A549 (cell line): ENCODE measurements at regions not wholly inside any gene's neighbourhood (a gene's known extent, or its start where the extent isn't known, plus 50 kb on each side); places are given as distances from the start of the nearest gene placed in this dataset.

ENCODE experiments used
- ATAC-seq, 2 experiments: fragments of 200-7000 bp in 1 of 2; fragments of >200 bp in 1 of 2; cut with Nextera tagmentation in 1 of 2; cut with Tn5 transposase in 1 of 2; 3 replicates each; pipeline versions ENCODE4 v1.8.0 to v1.9.1; 2018 to 2020; ENCODE audit warnings: mild to moderate bottlenecking in 1 of 2, moderate library complexity in 1 of 2
- CTCF ChIA-PET: fragments of 300-600 bp; sonication (Branson Sonifier 250); formaldehyde crosslinking; extraction: SDS; loops from one replicate; lab custom pipeline; 2021; ENCODE audit warnings: antibody characterized with exemption, inconsistent platforms; lab: Yijun Ruan, JAX
- POLR2A ChIA-PET: fragments of 350-600 bp; formaldehyde crosslinking; extraction: SDS; loops from one replicate; lab custom pipeline; 2021; ENCODE audit warnings: antibody characterized with exemption, inconsistent platforms; lab: Yijun Ruan, JAX
- DNase-seq, 2 experiments: peaks; one replicate each; pipeline versions ENCODE4 v3.0.0 to v3.0.0-alpha.2; 2011 to 2016; ENCODE audit warnings: low read depth in 1 of 2, low spot score in 1 of 2
- FAIRE-seq: peaks from 2 replicates; lab custom pipeline; 2011; peaks lifted over from hg19 to GRCh38; lab: Jason Lieb, UNC
- H3K27ac ChIP-seq, 2 experiments: fragments of >200 bp; sonication (Bioruptor Twin); formaldehyde crosslinking; 3 replicates each; pipeline ENCODE4 v1.5.1; 2016 to 2017
- H3K4me1 ChIP-seq: fragments of >200 bp; sonication (Bioruptor Twin); formaldehyde crosslinking; 3 replicates; pipeline ENCODE4 v1.6.1; 2016
- H3K4me2 ChIP-seq: fragments of >200 bp; sonication (Bioruptor Twin); formaldehyde crosslinking; 3 replicates; pipeline ENCODE4 v1.6.1; 2016
- H3K4me3 ChIP-seq: fragments of >200 bp; sonication (Bioruptor Twin); formaldehyde crosslinking; 3 replicates; pipeline ENCODE4 v1.5.1; 2016
- H3K9me3 ChIP-seq: fragments of >200 bp; sonication (Bioruptor Twin); formaldehyde crosslinking; 3 replicates; pipeline ENCODE4 v1.6.1; 2016
- CBX2 ChIP-seq: fragments of 200-600 bp; sonication (generic); IDR thresholded peaks from 2 replicates; pipeline ENCODE4 v1.6.1; 2016; ENCODE audit warnings: low read depth, mild to moderate bottlenecking, borderline replicate concordance
- EHF ChIP-seq: fragments of 250-450 bp; sonication (Bioruptor Pico); IDR thresholded peaks from 2 replicates; pipeline ENCODE4 v1.5.0; 2020; ENCODE audit warnings: mild to moderate bottlenecking
- EHMT2 ChIP-seq: fragments of 200-600 bp; sonication (generic); IDR thresholded peaks from 2 replicates; pipeline ENCODE4 v1.6.1; 2016; ENCODE audit warnings: antibody characterized with exemption, low read depth, mild to moderate bottlenecking, moderate library complexity
- EP300 ChIP-seq, 2 experiments: fragments of >200 bp; sonication (Bioruptor Twin); formaldehyde crosslinking; IDR thresholded peaks; 2 replicates in 1 of 2; 3 replicates in 1 of 2; pipeline ENCODE4 v1.6.1; 2016 to 2017
- FOSL2 ChIP-seq, 2 experiments: fragments of 450-650 bp in 1 of 2; fragments of >200 bp in 1 of 2; sonication (Bioruptor Twin) in 1 of 2; formaldehyde crosslinking; IDR thresholded peaks; 2 replicates each; pipeline versions ENCODE4 v1.5.0 to v1.6.1; 2016 to 2020; ENCODE audit warnings: mild to moderate bottlenecking in 1 of 2, moderate library complexity in 1 of 2
- HEYL ChIP-seq: fragments of 250-450 bp; sonication (Bioruptor Pico); IDR thresholded peaks from 2 replicates; pipeline ENCODE4 v1.8.0; 2021; ENCODE audit warnings: mild to moderate bottlenecking, moderate library complexity
- HOXA7 ChIP-seq: fragments of 250-450 bp; sonication (Bioruptor Pico); IDR thresholded peaks from 2 replicates; pipeline ENCODE4 v1.5.0; 2020; ENCODE audit warnings: mild to moderate bottlenecking, moderate library complexity
- HOXB5 ChIP-seq: fragments of 250-450 bp; sonication (Bioruptor Pico); IDR thresholded peaks from 2 replicates; pipeline ENCODE4 v1.5.0; 2020; ENCODE audit warnings: mild to moderate bottlenecking, moderate library complexity
- NR3C1 ChIP-seq: fragments of >200 bp; sonication (Bioruptor Twin); formaldehyde crosslinking; IDR thresholded peaks from 3 replicates; pipeline ENCODE4 v1.6.1; 2017
- RAD21 ChIP-seq, 2 experiments: fragments of >200 bp in 1 of 2; sonication (Bioruptor Twin) in 1 of 2; formaldehyde crosslinking in 1 of 2; IDR thresholded peaks in 1 of 2; conservative IDR thresholded peaks in 1 of 2; 2 replicates in 1 of 2; 3 replicates in 1 of 2; pipeline ENCODE4 v1.6.1; 2012 to 2018; ENCODE audit warnings: inconsistent platforms in 1 of 2
- SMC3 ChIP-seq: fragments of >200 bp; sonication (Bioruptor Twin); formaldehyde crosslinking; IDR thresholded peaks from 3 replicates; pipeline ENCODE4 v1.6.1; 2018; ENCODE audit warnings: inconsistent platforms
- SREBF2 ChIP-seq: fragments of 450-650 bp; IDR thresholded peaks from 2 replicates; pipeline ENCODE4 v1.6.1; 2014; ENCODE audit warnings: mild to moderate bottlenecking, moderate library complexity
- ZC3H11A ChIP-seq: fragments of 450-650 bp; IDR thresholded peaks from 2 replicates; pipeline ENCODE4 v1.6.1; 2014; ENCODE audit warnings: antibody characterized with exemption, mild to moderate bottlenecking
- ZFP36 ChIP-seq: fragments of 450-650 bp; IDR thresholded peaks from 2 replicates; pipeline ENCODE4 v1.6.1; 2014; ENCODE audit warnings: borderline replicate concordance; ENCODE audit not compliant: partially characterized antibody
- ZSCAN20 ChIP-seq: fragments of 250-450 bp; sonication (Bioruptor Pico); IDR thresholded peaks from 2 replicates; pipeline ENCODE4 v1.8.0; 2022; ENCODE audit warnings: mild to moderate bottlenecking, moderate library complexity
- WGBS: methylation state at CpG from one replicate; pipeline ENCODE4 v1.1.6; 2017; ENCODE audit errors: missing lambda C conversion rate; 5-methylcytosine and 5-hydroxymethylcytosine counted together
- TF ChIP-seq, protein P1 (sequence below): fragments of 200-600 bp; sonication (generic); IDR thresholded peaks from 2 replicates; pipeline ENCODE4 v1.6.1; 2016; ENCODE audit warnings: antibody characterized with exemption, mild to moderate bottlenecking, moderate library complexity

DNA sequence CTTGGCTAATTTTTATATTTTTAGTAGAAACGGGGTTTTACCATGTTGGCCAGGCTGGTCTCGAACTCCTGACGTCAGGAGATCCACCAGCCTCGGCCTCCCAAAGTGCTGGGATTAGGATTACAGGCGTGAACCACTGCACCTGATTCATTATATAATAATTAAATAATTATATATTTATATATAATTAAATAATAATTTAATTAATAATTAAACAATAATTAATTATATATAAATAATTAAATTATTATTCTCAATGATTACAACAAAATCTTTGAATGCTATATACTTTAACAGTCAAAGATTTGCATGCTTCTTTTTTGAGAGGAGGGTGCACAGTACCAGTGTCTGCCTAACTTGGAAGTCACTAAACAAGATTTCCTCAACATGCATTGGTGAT is 872.3 kb downstream of the EFNB2 start:
- CTCF ChIA-PET: no interaction called here
- no peak for ATAC-seq

DNA sequence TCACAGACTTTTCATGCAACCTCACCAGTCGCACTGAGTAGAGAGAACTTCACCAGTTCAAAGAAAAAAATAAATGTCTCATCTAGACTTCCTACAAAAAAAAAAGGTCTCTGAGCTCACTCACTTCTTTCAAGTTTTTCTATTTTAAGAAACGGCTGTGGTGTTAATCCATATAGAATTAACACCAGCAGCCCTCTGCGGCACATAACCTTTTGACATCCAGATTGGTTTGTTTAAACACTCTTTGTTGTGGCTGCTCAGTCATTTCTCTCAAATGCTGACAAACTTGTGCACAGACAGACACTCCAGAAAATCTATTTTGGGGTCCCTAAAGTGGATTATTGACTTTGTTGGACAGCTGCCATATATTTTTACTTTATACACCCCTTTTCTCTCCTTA is 874.9 kb downstream of the EFNB2 start:
- ATAC-seq (no peak), FAIRE-seq (no peak), DNase-seq (no peak)
- H3K4me1 ChIP-seq: no peaks in the 10 kb centered on the region
- no peak overlapping the region for H3K4me2 ChIP-seq
- ChIA-PET CTCF (no interaction called here), POLR2A (no interaction called here)
- TF ChIP-seq, protein P1, sequence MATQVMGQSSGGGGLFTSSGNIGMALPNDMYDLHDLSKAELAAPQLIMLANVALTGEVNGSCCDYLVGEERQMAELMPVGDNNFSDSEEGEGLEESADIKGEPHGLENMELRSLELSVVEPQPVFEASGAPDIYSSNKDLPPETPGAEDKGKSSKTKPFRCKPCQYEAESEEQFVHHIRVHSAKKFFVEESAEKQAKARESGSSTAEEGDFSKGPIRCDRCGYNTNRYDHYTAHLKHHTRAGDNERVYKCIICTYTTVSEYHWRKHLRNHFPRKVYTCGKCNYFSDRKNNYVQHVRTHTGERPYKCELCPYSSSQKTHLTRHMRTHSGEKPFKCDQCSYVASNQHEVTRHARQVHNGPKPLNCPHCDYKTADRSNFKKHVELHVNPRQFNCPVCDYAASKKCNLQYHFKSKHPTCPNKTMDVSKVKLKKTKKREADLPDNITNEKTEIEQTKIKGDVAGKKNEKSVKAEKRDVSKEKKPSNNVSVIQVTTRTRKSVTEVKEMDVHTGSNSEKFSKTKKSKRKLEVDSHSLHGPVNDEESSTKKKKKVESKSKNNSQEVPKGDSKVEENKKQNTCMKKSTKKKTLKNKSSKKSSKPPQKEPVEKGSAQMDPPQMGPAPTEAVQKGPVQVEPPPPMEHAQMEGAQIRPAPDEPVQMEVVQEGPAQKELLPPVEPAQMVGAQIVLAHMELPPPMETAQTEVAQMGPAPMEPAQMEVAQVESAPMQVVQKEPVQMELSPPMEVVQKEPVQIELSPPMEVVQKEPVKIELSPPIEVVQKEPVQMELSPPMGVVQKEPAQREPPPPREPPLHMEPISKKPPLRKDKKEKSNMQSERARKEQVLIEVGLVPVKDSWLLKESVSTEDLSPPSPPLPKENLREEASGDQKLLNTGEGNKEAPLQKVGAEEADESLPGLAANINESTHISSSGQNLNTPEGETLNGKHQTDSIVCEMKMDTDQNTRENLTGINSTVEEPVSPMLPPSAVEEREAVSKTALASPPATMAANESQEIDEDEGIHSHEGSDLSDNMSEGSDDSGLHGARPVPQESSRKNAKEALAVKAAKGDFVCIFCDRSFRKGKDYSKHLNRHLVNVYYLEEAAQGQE: no peak
- TF ChIP-seq HOXA7 (no peak), HEYL (no peak), ZC3H11A (no peak), SREBF2 (no peak), ZFP36 (no peak)
- no peak overlapping the region for H3K4me3 ChIP-seq
- no peaks in the 10 kb centered on the region for H3K9me3 ChIP-seq
- H3K27ac ChIP-seq: no peak overlapping the region
- WGBS: 63% methylated on average over 3 of the region's 3 CpGs

More for the DNA sequence above, 872.3 kb downstream of the EFNB2 start:
- FAIRE-seq: no peak
- Histone ChIP-seq H3K4me2 (no peak overlapping the region), H3K9me3 (no peaks in the 10 kb centered on the region), H3K27ac (no peak overlapping the region), H3K4me1 (no peaks in the 10 kb centered on the region), H3K4me3 (no peak overlapping the region)
- 27% methylated on average over 5 of the region's 5 CpGs for WGBS
- TF ChIP-seq HEYL: no peak
- no peak for TF ChIP-seq SREBF2
- TF ChIP-seq HOXB5: no peak
- TF ChIP-seq CBX2: no peak
- TF ChIP-seq SMC3: no peak
- no peak for TF ChIP-seq EP300 (IDR thresholded peaks at IDR 0.05)
- TF ChIP-seq RAD21 (conservative IDR thresholded peaks at IDR 0.05 in 1 of 2, IDR thresholded peaks at IDR 0.05 in 1 of 2): no peak
- DNase-seq: no peak
- POLR2A ChIA-PET: no interaction called here

DNA sequence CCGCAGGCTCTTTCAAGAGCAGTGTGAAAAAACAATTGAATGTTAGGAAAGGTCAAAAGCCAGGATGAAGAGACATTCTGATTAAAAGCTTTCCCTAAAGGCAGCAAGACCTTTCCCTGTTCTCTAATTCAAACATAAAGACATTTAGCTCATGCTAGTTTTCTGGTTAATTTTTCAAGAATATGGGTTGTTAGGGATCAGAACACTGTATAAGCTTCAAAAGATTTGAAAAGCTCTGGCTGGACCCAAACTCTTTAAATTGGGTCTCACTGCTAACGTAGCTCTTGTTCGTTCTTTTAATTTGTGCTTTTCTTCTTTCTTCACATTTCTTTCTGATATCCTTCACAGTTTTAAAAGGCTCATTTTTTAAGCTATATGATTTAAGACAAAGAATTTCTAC is 877.0 kb downstream of the EFNB2 start:
- 45% methylated on average over 3 of the region's 3 CpGs for WGBS
- no peak for TF ChIP-seq EHMT2
- no peak for TF ChIP-seq FOSL2 (IDR thresholded peaks at IDR 0.05)
- TF ChIP-seq FOSL2 (CRISPR knock-in tag; IDR thresholded peaks at IDR 0.05): no peak
- no peak for TF ChIP-seq EHF
- no peak for TF ChIP-seq NR3C1
- TF ChIP-seq HOXA7: no peak
- TF ChIP-seq, protein P1: no peak
- TF ChIP-seq ZSCAN20 (CRISPR knock-in tag): no peak
- Histone ChIP-seq H3K4me3 (no peak overlapping the region), H3K9me3 (no peaks in the 10 kb centered on the region), H3K4me2 (no peak overlapping the region), H3K27ac (no peak overlapping the region), H3K4me1 (no peaks in the 10 kb centered on the region)
- POLR2A ChIA-PET: no interaction called here
- ATAC-seq (no peak), FAIRE-seq (no peak), DNase-seq (no peak)
- CTCF ChIA-PET: no interaction called here
